ENCODE measurements at regions not wholly inside any gene's neighbourhood (a gene's known extent, or its start where the extent isn't known, plus 50 kb on each side); places are given as distances from the start of the nearest gene placed in this dataset.
"Not testable (repeated sequence)": the region's sequence is repeated elsewhere in the genome, so short reads cannot be mapped to it uniquely, and the experiment has no call there.

DNA sequence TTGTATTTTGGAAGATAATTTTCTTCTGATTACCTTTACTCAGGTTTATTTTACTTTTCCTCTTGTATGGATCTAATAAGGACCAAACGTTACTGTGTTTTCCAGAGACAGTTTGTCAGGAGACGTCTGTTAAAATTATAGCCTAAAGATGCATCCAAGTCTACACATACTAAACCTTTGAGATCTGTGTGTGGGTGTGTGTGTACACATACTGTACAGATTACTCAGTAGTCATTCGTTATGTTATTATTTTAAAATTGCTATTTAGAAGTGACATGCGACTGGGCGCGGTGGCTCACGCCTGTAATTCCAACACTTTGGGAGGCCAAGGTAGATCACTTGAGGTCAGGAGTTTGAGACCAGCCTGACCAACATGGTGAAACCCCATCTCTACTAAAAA is 51.6 kb upstream of the CNTLN start:
- DNase-seq: no peak

DNA sequence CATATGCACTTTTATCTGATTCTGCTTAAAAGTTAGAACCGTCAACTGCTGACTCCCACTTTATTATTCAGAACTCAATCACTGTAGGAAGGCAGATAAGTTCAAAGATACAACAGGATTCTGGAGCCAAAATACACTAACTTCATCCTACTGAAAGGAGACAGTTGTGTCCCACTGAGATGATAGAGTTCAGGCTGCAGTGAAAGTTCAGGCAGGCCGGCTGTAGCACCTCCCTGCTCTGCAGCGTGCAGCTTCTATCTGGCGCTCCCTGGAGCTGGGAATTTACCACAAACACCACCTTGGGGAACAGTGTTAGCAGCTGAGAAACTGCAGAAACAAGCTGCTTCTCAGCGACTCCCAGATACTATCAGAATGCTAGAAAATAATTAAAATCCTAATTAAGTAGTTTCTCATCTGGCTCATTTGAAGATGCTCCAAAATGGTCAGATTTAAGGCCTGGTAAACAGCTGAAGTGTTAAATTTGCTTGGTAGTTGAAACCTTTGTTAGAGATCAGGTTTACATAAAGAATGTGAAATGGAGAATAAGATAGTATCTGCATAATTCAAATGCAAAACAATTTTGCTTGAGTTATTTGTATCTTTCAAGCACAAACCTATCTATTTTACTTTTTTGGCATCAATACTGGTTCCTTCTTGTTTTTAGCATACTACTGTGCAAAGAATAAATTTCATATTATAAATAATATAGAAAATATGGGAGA is 52.3 kb upstream of the CNTLN start:
- DNase-seq: peak; percentile 32

DNA sequence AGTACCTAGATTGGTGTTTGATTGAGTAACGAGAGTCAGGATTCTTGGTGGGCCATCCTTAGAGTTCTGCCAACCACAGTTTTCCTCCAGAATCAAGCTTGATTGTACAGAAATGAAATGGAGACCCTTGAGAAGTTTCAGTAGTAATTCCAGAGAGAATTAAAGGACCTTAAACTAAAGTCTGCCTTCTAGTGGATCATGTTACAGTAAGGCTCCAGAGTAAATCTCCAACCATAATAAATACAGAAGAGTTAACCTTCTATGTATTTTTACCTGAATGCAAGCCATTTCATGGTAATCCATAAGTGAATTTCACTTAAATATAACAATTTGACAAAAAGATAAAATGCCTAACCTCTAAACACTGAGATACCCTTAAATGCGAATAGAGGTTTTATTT is 53.0 kb upstream of the CNTLN start:
- DNase-seq: no peak

DNA sequence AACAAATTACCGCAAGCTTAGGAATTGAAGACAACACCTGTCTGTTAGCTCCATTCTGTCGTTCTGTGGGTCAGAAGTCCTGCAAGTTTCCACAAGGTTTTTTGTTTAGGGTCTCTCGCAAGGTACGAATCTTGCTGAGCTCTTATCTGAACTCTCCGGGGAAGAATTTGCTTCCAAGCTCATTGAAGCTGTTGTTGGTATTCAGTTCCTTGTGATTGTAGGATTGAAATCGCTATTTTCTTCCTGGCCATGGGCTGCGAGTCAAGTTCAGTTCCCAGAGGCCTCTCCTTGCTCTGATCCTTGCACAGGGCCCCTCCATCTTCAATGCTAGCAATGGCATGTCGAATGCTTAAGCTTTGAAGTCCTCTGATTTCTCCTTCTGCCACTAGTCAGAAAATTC is 53.5 kb upstream of the CNTLN start:
- DNase-seq: no peak

DNA sequence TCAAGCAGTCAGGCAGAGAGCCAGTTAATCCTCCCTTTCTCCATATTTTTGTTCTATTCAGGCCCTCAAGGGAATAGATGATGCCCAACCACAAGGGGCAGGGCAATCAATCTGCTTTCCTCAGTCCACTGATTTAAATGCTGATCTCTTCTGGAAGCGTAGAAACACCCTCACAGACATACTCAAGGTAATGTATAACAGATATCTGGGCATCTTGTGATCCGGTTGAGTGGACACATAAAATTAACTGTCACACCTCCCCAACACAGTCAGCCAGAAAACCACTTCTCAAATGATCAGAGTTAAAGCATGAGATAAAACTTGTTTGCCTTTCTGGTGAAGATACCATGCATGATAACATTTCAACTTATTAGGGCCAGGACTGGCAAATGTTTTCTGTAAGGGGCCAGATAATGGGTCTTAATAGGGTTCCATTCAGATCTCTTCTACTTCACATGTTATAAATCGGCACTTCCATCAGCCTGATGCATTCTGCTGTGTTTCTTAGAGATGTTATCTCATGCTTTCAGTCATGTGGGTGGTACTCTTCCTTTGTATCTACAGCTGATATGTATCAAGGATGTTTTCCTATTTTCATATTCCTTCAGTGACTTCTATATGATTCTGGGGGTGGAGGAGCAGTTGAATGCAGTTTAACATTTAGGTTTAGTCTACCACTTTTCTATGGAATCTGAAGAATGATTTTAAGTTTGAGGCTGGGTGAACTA is 58.9 kb upstream of the CNTLN start:
- DNase-seq: peak; percentile 34

DNA sequence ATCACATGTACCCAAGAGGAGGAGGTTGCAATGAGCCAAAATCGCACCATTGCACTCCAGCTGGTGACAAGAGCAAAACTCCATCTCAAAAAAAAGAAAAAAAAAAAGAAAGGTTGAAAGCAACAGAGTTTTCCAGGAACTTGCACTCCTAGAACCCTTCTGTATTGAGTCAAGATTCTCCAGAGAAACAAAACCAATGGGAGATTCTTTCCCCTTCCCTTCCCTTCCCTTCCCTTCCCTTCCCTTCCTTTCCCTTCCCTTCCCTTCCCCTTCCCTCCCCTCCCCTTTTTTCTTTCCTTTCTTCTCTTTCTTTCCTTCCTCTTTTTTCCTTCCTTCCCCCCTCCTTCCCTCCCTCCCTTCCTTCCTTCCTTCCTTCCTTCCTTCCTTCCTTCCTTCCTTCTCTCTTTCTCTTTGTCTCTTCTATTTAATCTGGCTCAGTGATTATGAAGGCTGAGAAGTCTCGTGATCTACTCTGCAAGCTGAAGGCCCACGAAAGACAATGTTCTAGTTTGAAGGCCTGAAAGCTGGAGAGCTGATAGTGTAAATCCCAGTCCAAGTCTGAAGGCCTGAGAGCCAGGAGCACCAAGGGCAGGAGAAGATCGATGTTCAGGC is 59.6 kb upstream of the CNTLN start:
- peak; percentile 15 for DNase-seq

DNA sequence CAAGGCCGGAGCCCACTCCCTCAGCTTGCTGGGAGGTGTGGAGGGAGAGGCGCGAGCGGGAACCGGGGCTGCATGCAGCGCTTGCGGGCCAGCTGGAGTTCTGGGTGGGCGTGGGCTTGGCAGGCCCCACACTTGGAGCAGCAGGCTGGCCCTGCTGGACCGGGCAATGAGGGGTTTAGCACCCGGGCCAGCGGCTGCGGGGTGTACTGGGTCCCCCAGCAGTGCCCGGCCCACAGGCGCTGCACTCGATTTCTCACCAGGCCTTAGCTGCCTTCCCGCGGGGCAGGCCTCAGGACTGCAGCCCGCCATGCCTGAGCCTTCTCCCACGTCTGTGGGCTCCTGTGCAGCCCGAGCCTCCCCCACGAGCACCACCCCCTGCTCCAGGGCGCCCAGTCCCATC is 62.3 kb upstream of the CNTLN start:
- not testable (repeated sequence) for DNase-seq

DNA sequence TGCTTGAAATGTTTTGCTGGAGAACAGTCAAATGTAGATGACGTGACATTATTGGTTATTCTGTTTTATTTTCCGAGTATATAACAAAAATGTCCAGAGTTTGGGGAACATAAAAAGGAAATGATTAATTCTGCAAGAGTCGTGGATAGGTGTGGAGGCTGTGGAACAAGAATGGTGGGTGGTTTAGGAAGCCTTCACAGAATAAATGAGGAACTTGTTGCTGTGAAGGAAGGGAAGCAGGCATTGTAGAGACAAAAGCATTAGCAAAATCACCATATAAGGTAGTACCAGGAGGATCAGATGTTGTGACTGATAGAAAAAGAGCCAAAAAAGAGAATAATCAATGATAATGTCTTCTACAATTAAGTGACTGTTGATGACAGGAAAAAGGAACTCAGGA is 66.2 kb upstream of the CNTLN start:
- no peak for DNase-seq

DNA sequence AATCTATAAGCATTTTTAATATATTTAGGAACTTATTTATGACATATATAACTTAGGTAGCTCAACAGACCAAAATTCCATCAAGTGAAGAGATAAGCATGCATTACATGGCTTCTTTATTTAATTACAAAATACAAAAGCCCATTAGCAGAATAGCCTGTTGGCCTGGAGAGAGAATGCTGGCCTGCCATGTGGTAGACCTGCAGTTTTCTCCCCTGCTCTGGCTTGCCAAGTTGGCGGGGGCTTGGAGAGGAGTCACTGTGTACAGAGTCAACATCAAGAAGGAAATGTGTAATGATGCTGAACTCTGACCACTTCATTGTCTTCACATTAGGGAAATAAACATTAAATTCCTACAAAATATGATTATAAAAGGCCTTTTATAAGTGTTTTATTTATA is 69.8 kb upstream of the CNTLN start:
- DNase-seq: no peak

DNA sequence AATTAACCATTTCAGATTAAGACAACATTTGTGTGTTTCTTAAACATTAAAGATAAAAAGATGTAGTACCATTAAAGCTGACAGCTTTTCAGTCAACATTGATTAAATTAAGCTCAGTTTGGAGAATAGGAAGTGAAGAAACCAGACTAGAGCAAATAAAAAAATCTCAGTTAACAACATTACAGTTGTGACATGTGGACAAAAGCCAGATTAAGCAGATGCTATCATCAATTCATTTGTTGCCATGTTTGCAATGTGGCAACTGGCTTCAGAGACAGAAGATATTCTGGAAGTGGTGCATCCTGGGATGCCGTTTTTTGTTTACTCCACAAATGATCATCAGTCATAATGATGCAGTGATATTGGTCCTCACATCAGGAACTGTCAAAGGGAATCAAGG is 70.3 kb upstream of the CNTLN start:
- no peak for DNase-seq

DNA sequence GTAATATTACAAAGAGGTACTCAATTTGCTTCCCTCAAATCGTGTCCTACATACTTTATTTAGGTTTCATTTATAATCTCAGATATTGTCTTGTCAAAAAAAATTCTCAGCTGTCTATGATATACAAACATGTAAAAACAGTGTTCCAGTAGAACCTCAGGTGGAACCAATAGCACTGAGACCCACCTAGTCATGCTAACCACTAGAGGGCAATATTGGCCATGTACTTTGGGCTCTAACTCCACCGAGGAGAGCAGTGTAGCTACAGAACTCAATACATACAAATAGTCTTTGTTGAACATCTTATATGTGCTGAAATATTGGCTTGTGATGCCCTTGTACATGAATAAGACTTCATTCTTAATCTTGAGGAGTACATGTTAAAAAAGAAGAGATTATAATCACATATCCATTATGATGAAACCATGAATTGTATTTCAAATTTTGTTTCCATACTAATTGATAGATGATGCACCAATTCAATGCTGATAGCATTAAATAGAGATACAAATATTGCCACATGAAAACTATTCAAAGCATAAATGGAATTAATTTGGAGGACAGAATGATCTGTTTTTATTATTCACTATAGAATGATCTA is 71.2 kb upstream of the CNTLN start:
- DNase-seq: peak; percentile 35

DNA sequence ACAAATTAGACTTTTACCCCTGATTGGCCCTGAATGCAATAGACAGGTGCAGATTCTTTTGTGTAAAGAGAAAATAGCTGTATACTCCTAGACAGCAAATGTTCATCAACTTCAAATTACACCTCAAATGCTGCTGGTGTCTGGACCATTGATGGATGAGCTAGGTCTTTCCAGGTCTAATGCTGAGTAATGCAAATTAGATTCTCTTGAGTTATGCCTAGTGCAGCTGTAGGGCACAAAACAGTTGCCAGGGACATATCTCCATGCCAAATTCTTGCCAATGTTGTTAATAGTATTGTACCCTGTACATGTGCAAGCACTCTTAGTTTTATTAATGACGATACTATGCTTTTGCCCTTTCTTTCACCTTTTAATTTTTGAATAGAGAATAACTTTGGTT is 72.3 kb upstream of the CNTLN start:
- DNase-seq: no peak

DNA sequence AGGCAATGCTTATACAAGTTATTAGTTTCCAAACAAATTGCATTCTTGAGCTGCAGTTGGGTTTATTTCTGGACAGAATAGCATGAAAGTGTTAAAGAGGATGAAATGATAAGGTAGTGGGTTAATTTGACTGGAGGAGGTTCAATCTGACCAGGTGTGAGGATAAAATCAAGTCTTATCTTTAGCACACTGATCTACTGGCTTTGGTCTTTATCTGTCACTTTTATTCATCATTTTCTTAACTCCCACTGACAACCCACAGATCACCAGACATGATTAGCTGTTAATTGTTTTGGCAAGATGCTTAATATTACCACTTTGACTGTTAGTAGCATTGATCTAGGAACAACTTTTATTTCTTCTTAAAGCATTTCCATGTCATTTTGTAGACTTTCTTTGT is 74.4 kb upstream of the CNTLN start:
- DNase-seq: no peak

DNA sequence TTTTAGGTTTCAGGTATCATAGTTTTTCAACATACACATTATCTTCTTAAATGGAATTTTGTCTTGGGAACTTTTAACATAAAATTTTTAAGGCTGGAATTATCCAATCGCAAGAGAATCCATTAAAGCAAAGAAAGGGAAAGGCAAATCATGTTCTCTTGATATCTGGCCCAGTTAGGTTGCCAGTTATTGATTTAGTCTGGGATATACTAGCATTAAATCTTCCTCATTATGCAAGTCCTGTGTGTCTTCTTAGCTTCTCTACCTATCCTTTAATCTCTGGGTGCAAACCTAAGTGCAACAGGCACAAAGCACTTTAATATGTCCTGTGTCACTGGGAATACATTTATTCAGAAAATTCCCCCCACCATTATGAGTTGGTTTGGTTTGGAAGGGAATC is 75.4 kb upstream of the CNTLN start:
- DNase-seq: no peak

DNA sequence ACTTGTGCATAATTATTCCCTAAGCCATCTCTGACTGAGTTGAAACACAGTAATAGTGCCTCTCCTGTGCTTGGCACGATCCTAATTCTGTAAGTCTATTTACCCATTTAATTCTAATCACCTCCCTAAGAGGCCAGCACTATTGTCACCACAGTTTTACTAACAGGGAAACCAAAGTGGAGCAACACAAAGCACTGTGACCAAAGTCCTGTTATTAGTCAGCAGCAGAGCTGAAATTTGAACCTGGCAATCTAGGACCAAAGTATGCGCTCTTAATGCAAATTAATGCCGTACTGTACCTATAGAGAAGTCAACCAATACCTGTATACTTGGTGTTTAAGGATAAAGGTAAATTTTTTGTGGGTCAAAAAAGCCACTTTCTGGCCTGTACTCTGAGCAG is 77.1 kb upstream of the CNTLN start:
- DNase-seq: no peak

DNA sequence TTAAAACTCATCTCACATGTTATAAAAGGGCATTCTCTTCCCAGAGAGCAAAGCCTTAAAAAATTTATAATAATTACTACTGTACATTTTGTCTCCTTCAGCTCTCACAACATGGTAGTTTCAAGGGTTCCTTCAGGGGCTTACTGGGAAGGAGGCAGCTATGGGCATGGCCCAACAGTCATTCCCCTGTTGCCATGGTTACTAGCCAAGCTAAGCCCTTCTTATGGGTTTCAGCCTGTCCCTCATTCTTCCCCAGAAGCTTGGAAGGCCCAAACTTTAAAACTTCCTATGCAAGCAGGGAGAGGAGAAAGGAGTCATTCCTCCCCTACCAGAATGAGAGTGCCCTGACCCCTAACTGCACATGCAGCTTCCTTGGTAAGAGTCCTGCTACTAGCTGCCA is 82.2 kb upstream of the CNTLN start:
- DNase-seq: no peak

DNA sequence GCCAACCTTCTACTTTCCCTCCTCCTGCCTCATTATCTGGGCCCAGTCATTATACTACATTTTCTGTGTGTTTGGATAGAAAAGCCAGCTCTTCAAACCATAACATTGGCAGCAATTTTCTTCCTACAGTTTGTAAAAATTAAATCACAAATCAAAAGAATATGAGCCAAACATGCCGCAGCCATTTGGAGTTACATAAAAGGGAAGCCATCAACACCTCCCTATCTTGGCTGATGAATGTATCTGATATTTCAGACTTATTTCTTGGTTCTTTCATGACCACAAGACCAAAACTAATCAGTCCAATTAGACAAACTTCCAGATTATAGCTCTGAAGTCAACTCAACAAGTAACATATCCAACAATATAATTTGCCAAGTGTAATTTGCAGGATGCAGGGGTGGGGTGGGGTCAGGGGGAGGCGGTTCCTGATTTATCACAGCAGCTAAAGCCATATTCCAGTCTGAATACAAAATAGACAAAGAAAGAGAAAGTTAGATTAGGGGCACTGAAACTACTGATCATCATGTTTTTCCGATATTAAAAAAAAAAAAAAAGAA is 89.4 kb upstream of the CNTLN start:
- DNase-seq: no peak

DNA sequence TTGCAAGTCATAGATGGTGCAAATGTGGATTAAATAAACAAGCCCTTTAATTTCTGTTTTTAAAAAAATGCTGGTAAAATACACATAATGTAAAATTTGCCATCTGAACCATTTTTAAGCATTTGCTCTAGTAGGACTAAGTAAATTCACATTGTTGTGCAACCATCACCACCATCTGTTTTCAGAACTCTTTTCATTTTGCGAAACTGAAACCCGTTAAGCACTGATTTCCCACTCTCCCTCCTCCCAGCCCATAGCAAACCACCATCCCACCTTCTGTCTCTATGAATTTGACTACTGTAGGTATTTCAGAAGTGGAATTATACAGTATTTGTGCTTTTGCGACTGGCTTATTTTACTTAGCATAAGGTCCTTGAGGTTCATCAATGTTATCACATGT is 103.3 kb upstream of the CNTLN start:
- no peak for DNase-seq

DNA sequence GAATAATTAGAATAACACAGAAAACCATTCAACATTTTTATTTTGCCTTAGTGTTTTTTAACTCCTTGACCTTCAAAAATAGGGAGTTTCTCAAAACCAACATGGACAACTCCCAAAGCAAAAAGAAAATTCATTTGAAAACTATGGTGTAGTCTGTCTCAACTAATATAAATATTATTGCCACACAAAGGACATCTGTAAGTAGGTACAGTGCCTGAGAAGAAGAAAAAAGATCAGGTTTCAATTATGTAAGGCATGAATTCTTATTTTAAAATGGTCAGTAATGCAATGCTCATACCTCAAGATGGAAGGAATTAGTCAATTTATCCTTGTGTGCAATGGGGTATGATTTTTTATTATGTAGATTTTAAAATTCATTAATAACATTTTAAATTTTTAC is 109.6 kb upstream of the CNTLN start:
- DNase-seq: no peak

DNA sequence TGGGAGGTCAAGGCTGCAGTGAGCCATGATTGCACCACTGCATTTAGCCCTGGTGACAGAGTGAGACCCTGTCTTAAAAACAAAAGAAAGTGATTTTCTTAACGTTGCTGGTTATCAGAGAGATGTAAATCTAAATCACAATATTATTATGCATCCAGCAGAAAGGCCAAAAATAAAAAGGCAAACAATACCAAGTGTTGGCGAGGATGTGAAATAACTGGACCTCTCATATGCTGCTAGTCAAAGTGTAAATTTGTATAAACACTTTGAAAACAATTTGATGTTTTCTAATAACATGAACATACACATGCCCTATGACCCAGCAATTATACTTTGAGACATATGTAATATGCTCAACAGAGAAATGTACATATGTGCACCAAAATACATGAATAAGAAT is 110.7 kb upstream of the CNTLN start:
- no peak for DNase-seq

DNA sequence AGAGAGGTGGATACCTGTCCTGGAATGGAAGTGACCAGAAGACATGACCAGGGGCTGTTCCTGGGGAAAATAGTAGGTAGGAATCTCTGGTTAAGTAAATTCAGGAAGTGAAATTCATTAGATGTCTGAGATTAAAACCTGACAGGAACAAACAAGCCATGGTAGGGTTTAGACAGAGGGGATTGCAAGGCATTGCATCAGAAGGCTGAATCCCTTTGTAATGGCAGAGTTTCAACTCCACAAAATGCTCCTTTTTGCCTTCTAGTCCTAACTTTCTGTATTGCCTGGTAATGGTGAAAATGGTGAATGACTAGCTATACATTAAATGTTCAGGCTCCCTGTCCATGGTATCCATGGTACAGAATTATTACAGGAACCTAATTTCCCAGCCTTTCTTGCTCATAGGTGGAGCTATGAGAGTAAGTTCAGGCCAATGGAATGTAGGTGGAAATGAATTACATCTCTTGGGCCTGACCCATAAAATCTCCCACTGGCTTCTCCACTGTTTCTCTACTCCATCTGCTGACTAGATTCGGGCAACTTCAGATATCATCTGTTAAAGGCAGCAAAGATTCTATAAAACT is 113.4 kb upstream of the CNTLN start:
- no peak for DNase-seq

DNA sequence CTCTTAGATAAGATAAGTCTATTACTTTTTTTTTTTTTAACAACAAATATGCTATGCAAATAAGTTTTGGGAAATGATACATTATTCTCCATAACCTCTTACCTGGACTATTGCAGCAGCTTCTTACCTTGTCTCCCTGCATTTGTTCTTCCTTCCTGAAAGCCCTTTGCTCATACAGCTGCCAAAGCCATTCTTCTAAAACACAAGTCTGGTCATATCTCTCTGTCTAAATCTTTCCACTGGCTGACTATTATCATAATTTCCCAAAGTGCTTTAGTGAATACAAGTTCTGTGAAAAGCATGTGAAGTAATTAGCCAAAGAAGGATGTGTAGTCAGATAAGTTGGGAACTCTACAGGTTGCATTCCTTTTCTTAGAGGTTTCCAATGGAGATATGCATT is 115.4 kb upstream of the CNTLN start:
- no peak for DNase-seq

Measured in left kidney (tissue), 1 donor.